Parathyroid adenoma (tissue), 2 donors: ENCODE measurements at regions not wholly inside any gene's neighbourhood (a gene's known extent, or its start where the extent isn't known, plus 50 kb on each side); places are given as distances from the start of the nearest gene placed in this dataset.

ENCODE experiments used
- H2AFZ ChIP-seq: fragments of 300-600 bp; sonication (generic); one replicate; pipeline ENCODE4 v1.7.0; 2017; ENCODE audit warnings: antibody characterized with exemption, mild to moderate bottlenecking
- H3K27ac ChIP-seq: fragments of 300-600 bp; sonication (generic); one replicate; pipeline ENCODE4 v1.7.0; 2017
- H3K27me3 ChIP-seq: fragments of 300-600 bp; sonication (generic); one replicate; pipeline ENCODE4 v1.7.0; 2017; ENCODE audit warnings: low read length; ENCODE audit not compliant: control insufficient read depth, insufficient read depth
- H3K36me3 ChIP-seq: fragments of 300-600 bp; sonication (generic); one replicate; pipeline ENCODE4 v1.7.0; 2017; ENCODE audit warnings: low read length; ENCODE audit not compliant: control insufficient read depth, insufficient read depth
- H3K4me1 ChIP-seq: fragments of 300-600 bp; sonication (generic); one replicate; pipeline ENCODE4 v1.7.0; 2017; ENCODE audit warnings: control low read depth
- H3K4me2 ChIP-seq: fragments of 300-600 bp; sonication (generic); one replicate; pipeline ENCODE4 v1.7.0; 2017; ENCODE audit warnings: low read length
- H3K4me3 ChIP-seq: fragments of 300-600 bp; sonication (generic); one replicate; pipeline ENCODE4 v1.7.0; 2017; ENCODE audit warnings: low read depth, low read length
- H3K79me2 ChIP-seq: fragments of 300-600 bp; sonication (generic); one replicate; pipeline ENCODE4 v1.7.0; 2017; ENCODE audit warnings: control low read depth
- H3K9ac ChIP-seq: fragments of 300-600 bp; sonication (generic); one replicate; pipeline ENCODE4 v1.7.0; 2017; ENCODE audit warnings: mild to moderate bottlenecking
- H3K9me3 ChIP-seq: fragments of 300-600 bp; sonication (generic); one replicate; pipeline ENCODE4 v1.7.0; 2017; ENCODE audit warnings: low read length; ENCODE audit not compliant: control insufficient read depth
- CTCF ChIP-seq: fragments of 300-600 bp; sonication (generic); IDR thresholded peaks from one replicate; pipeline ENCODE4 v1.7.0; 2017; ENCODE audit warnings: antibody characterized with exemption, mild to moderate bottlenecking
- donor health status: primary hyperparathyroidism.

DNA sequence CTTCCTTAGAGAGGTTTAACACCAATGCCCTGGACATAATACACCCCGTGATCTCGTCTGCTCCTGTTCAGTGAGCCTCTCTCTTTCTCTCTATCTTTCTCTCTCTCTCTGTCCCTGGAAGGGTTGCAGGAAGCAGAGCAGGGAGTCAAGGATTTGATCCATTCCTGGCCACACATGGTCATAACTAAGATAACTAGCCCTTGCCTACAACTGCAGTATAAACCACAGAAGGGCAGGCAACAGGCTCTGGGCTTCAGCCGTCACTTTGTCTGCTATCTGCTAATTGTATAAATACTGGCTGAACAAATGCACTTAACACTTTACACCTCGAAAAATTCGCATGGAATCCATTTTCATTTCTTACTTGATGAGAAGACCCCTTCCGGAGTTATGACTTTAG lies 357.5 kb upstream of the RUNX1 start:
- H3K9ac ChIP-seq = no peak overlapping the region
- no peak for TF ChIP-seq CTCF
- no peaks in the 10 kb centered on the region for H3K4me1 ChIP-seq
- H3K79me2 ChIP-seq = no peaks in the 10 kb centered on the region
- H3K27me3 ChIP-seq = no peaks in the 10 kb centered on the region
- H3K4me2 ChIP-seq = no peak overlapping the region
- H3K4me3 ChIP-seq = no peak overlapping the region
- H2AFZ ChIP-seq = no peak overlapping the region
- no peaks in the 10 kb centered on the region for H3K9me3 ChIP-seq
- no peaks in the 10 kb centered on the region for H3K36me3 ChIP-seq
- H3K27ac ChIP-seq = no peak overlapping the region

GRCh38 chr21:35405981-35406380 lies 356.9 kb upstream of the RUNX1 start:
- TF ChIP-seq CTCF = no peak

GRCh38 chr21:35404247-35404646 lies 355.1 kb upstream of the RUNX1 start:
- Histone ChIP-seq H2AFZ (no peak overlapping the region), H3K27me3 (no peaks in the 10 kb centered on the region), H3K27ac (no peak overlapping the region), H3K9me3 (no peaks in the 10 kb centered on the region), H3K4me2 (no peak overlapping the region), H3K4me3 (no peak overlapping the region), H3K4me1 (no peaks in the 10 kb centered on the region), H3K9ac (no peak overlapping the region), H3K36me3 (no peaks in the 10 kb centered on the region), H3K79me2 (no peaks in the 10 kb centered on the region)
- TF ChIP-seq CTCF = no peak

More at GRCh38 chr21:35405981-35406380, 356.9 kb upstream of the RUNX1 start:
- H3K27me3 ChIP-seq = no peaks in the 10 kb centered on the region
- H3K27ac ChIP-seq = no peak overlapping the region
- H2AFZ ChIP-seq = no peak overlapping the region
- H3K9me3 ChIP-seq = no peaks in the 10 kb centered on the region
- no peak overlapping the region for H3K9ac ChIP-seq
- H3K4me2 ChIP-seq = no peak overlapping the region
- no peaks in the 10 kb centered on the region for H3K79me2 ChIP-seq
- H3K4me1 ChIP-seq = no peaks in the 10 kb centered on the region
- no peak overlapping the region for H3K4me3 ChIP-seq
- no peaks in the 10 kb centered on the region for H3K36me3 ChIP-seq

DNA sequence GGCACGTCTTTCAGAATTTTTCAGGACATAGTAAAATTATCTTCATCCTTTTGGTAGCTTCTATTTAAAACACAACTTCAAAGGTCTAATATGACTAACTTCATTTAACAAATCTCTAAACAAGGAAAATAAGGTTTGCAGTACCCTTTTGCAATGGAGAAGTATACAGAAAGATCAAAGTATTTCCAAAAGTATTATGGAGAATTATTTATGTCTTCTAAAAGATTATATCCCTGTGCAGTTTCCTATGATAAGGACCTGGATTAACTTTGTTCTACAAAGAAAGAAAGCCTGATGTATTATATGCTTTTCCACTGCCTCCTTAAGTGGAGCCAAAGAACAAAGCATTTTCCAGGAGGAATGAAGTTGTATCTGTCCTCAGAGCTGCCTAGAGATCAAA lies 353.0 kb upstream of the RUNX1 start:
- no peak overlapping the region for H3K9ac ChIP-seq
- H3K4me2 ChIP-seq = no peak overlapping the region
- no peaks in the 10 kb centered on the region for H3K9me3 ChIP-seq
- H3K4me1 ChIP-seq = no peaks in the 10 kb centered on the region
- no peak for TF ChIP-seq CTCF
- H3K4me3 ChIP-seq = no peak overlapping the region
- H3K36me3 ChIP-seq = no peaks in the 10 kb centered on the region
- no peaks in the 10 kb centered on the region for H3K79me2 ChIP-seq
- no peak overlapping the region for H3K27ac ChIP-seq
- H2AFZ ChIP-seq = no peak overlapping the region
- H3K27me3 ChIP-seq = no peaks in the 10 kb centered on the region

DNA sequence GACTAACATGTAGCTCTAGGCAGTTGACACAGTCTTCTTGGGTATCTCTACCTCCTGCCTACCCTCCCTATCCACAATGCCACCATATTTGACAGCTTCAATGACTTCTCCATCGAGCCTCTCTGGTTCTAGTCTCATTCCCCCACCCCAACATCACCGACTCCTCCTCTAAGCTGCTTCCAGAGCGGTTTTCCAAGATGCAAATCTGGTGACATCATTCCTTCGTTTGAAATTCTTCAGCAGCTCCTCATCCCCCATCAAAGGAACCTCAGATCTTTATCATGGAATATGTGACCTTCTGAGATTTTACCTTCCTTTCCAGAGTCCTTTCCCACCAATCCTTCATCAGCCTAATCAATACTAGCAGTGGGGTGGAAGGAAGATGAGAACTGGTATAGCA lies 352.4 kb upstream of the RUNX1 start:
- H3K4me2 ChIP-seq = no peak overlapping the region
- H2AFZ ChIP-seq = no peak overlapping the region
- no peak overlapping the region for H3K4me3 ChIP-seq
- H3K79me2 ChIP-seq = no peaks in the 10 kb centered on the region
- H3K27ac ChIP-seq = no peak overlapping the region
- H3K27me3 ChIP-seq = no peaks in the 10 kb centered on the region
- no peak for TF ChIP-seq CTCF
- no peaks in the 10 kb centered on the region for H3K36me3 ChIP-seq
- H3K9me3 ChIP-seq = no peaks in the 10 kb centered on the region
- H3K4me1 ChIP-seq = no peaks in the 10 kb centered on the region
- H3K9ac ChIP-seq = no peak overlapping the region
